ENCODE measurements at regions not wholly inside any gene's neighbourhood (a gene's known extent, or its start where the extent isn't known, plus 50 kb on each side); places are given as distances from the start of the nearest gene placed in this dataset.

DNA sequence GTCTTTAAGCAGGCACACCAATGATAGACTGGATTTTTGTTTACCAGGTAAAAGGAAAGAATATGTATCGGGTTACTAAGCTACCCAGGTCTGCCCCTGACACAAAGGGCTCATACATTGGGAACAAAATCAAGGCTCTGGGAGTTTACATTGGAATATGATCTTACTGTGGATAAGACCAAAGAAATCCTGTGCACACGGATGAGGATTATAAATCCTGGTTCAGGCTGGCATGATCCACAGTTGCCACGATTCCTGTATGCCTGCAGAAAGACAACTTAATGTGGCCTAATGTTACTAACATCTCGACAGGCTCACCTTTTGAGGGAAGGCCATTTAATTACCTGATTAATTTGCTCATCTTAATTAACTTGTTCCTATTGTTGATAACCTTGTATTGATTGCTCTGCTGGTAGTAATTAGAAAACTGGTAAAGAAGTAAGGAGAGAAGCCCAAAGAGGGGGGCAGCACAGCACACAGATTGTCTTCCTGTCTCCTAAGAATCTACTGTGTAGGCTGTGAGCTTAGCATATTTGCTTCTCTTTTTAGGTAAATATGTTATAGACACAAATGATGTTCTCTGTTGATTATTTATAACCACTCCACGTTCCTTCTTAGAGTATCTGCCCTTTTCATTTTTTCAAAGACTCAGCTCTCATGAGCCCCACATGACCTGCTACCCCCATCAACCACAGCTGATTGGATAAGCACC is 51.0 kb upstream of the TOX3 start (continued):
- TF ChIP-seq, protein P1, sequence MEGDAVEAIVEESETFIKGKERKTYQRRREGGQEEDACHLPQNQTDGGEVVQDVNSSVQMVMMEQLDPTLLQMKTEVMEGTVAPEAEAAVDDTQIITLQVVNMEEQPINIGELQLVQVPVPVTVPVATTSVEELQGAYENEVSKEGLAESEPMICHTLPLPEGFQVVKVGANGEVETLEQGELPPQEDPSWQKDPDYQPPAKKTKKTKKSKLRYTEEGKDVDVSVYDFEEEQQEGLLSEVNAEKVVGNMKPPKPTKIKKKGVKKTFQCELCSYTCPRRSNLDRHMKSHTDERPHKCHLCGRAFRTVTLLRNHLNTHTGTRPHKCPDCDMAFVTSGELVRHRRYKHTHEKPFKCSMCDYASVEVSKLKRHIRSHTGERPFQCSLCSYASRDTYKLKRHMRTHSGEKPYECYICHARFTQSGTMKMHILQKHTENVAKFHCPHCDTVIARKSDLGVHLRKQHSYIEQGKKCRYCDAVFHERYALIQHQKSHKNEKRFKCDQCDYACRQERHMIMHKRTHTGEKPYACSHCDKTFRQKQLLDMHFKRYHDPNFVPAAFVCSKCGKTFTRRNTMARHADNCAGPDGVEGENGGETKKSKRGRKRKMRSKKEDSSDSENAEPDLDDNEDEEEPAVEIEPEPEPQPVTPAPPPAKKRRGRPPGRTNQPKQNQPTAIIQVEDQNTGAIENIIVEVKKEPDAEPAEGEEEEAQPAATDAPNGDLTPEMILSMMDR (CRISPR knock-in tag; IDR thresholded peaks at IDR 0.05), result no peak
- TF ChIP-seq, protein P2, sequence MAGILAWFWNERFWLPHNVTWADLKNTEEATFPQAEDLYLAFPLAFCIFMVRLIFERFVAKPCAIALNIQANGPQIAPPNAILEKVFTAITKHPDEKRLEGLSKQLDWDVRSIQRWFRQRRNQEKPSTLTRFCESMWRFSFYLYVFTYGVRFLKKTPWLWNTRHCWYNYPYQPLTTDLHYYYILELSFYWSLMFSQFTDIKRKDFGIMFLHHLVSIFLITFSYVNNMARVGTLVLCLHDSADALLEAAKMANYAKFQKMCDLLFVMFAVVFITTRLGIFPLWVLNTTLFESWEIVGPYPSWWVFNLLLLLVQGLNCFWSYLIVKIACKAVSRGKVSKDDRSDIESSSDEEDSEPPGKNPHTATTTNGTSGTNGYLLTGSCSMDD (CRISPR knock-in tag; IDR thresholded peaks at IDR 0.05), result no peak
- TF ChIP-seq ZNF577 (CRISPR knock-in tag; IDR thresholded peaks at IDR 0.05; ENCODE audit: borderline replicate concordance, low read depth) (no peak), GZF1 (CRISPR knock-in tag; IDR thresholded peaks at IDR 0.05) (no peak), ZNF207 (IDR thresholded peaks at IDR 0.05; ENCODE audit: borderline replicate concordance) (no peak), CHD4 (IDR thresholded peaks at IDR 0.05; ENCODE audit: borderline replicate concordance, low read length) (no peak), GTF3A (CRISPR knock-in tag; conservative IDR thresholded peaks at IDR 0.05) (no peak), KAT7 (CRISPR knock-in tag; IDR thresholded peaks at IDR 0.05; ENCODE audit: borderline replicate concordance) (no peak; the same call in 1 of the 2 replicates), TMF1 (CRISPR knock-in tag; IDR thresholded peaks at IDR 0.05; ENCODE audit: low read depth) (no peak), ZNF274 (CRISPR knock-in tag; IDR thresholded peaks at IDR 0.05) (no peak), ZNF496 (CRISPR knock-in tag; IDR thresholded peaks at IDR 0.05; ENCODE audit: insufficient replicate concordance) (no peak), ATAD3A (CRISPR knock-in tag; IDR thresholded peaks at IDR 0.05) (no peak), ZNF180 (CRISPR knock-in tag; IDR thresholded peaks at IDR 0.05; ENCODE audit: borderline replicate concordance, low read depth) (no peak)
- TF ChIP-seq, protein P3, sequence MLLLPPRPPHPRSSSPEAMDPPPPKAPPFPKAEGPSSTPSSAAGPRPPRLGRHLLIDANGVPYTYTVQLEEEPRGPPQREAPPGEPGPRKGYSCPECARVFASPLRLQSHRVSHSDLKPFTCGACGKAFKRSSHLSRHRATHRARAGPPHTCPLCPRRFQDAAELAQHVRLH (CRISPR knock-in tag; IDR thresholded peaks at IDR 0.05; ENCODE audit: borderline replicate concordance, low read depth), result peak; percentile 77; the same call in 1 of the 2 replicates
- TF ChIP-seq, protein P4, sequence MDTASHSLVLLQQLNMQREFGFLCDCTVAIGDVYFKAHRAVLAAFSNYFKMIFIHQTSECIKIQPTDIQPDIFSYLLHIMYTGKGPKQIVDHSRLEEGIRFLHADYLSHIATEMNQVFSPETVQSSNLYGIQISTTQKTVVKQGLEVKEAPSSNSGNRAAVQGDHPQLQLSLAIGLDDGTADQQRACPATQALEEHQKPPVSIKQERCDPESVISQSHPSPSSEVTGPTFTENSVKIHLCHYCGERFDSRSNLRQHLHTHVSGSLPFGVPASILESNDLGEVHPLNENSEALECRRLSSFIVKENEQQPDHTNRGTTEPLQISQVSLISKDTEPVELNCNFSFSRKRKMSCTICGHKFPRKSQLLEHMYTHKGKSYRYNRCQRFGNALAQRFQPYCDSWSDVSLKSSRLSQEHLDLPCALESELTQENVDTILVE (CRISPR knock-in tag; IDR thresholded peaks at IDR 0.05), result peak; percentile 47; the same call in 1 of the 2 replicates
- TF ChIP-seq, protein P5, sequence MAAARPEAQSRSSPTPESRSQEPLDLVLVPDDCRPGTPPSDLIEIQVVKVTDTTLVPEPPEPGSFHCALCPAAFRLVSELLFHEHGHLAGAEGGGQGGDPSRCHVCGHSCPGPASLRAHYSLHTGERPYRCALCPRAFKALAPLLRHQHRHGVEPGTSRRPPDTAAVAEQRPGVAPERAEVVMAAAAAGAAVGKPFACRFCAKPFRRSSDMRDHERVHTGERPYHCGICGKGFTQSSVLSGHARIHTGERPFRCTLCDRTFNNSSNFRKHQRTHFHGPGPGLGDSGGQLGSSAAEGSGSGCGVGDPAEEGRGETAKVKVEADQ (CRISPR knock-in tag; IDR thresholded peaks at IDR 0.05; ENCODE audit: borderline replicate concordance), result no peak
- TF ChIP-seq, protein P6, sequence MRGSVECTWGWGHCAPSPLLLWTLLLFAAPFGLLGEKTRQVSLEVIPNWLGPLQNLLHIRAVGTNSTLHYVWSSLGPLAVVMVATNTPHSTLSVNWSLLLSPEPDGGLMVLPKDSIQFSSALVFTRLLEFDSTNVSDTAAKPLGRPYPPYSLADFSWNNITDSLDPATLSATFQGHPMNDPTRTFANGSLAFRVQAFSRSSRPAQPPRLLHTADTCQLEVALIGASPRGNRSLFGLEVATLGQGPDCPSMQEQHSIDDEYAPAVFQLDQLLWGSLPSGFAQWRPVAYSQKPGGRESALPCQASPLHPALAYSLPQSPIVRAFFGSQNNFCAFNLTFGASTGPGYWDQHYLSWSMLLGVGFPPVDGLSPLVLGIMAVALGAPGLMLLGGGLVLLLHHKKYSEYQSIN (CRISPR knock-in tag; IDR thresholded peaks at IDR 0.05; ENCODE audit: borderline replicate concordance), result no peak
- TF ChIP-seq, protein P7, sequence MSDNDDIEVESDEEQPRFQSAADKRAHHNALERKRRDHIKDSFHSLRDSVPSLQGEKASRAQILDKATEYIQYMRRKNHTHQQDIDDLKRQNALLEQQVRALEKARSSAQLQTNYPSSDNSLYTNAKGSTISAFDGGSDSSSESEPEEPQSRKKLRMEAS (IDR thresholded peaks at IDR 0.05), result no peak
- TF ChIP-seq, protein P8, sequence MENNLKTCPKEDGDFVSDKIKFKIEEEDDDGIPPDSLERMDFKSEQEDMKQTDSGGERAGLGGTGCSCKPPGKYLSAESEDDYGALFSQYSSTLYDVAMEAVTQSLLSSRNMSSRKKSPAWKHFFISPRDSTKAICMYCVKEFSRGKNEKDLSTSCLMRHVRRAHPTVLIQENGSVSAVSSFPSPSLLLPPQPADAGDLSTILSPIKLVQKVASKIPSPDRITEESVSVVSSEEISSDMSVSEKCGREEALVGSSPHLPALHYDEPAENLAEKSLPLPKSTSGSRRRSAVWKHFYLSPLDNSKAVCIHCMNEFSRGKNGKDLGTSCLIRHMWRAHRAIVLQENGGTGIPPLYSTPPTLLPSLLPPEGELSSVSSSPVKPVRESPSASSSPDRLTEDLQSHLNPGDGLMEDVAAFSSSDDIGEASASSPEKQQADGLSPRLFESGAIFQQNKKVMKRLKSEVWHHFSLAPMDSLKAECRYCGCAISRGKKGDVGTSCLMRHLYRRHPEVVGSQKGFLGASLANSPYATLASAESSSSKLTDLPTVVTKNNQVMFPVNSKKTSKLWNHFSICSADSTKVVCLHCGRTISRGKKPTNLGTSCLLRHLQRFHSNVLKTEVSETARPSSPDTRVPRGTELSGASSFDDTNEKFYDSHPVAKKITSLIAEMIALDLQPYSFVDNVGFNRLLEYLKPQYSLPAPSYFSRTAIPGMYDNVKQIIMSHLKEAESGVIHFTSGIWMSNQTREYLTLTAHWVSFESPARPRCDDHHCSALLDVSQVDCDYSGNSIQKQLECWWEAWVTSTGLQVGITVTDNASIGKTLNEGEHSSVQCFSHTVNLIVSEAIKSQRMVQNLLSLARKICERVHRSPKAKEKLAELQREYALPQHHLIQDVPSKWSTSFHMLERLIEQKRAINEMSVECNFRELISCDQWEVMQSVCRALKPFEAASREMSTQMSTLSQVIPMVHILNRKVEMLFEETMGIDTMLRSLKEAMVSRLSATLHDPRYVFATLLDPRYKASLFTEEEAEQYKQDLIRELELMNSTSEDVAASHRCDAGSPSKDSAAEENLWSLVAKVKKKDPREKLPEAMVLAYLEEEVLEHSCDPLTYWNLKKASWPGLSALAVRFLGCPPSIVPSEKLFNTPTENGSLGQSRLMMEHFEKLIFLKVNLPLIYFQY (CRISPR knock-in tag; IDR thresholded peaks at IDR 0.05; ENCODE audit: borderline replicate concordance), result no peak
